Liver (tissue), 7 donors: ENCODE measurements at regions not wholly inside any gene's neighbourhood (a gene's known extent, or its start where the extent isn't known, plus 50 kb on each side); places are given as distances from the start of the nearest gene placed in this dataset.

Experiments used
- DNase-seq: peaks from one replicate; pipeline ENCODE4 v3.0.0-alpha.2; 2017; ENCODE audit warnings: low spot score
- H3K27ac ChIP-seq, 2 donors: one replicate each; pipeline ENCODE4 v1.7.0; 2013; ENCODE audit warnings: inconsistent platforms in 2 of 2, low read length in 2 of 2, control low read depth in 1 of 2, low read depth in 1 of 2, mild to moderate bottlenecking in 1 of 2
- H3K27me3 ChIP-seq, 4 donors: one replicate each; pipeline versions ENCODE4 v1.6.1 to v1.7.0; 2013; ENCODE audit warnings: low read length in 3 of 4, inconsistent platforms in 1 of 4, mild to moderate bottlenecking in 1 of 4, moderate library complexity in 1 of 4; ENCODE audit not compliant: control insufficient read depth in 4 of 4, insufficient read depth in 4 of 4
- H3K36me3 ChIP-seq, 4 donors: one replicate each; pipeline versions ENCODE4 v1.6.1 to v1.7.0; 2013; ENCODE audit warnings: low read length in 3 of 4, mild to moderate bottlenecking in 3 of 4, low read depth in 1 of 4, moderate library complexity in 1 of 4; ENCODE audit not compliant: control insufficient read depth in 4 of 4, insufficient read depth in 3 of 4
- H3K4me1 ChIP-seq, 4 donors: one replicate each; pipeline versions ENCODE4 v1.6.1 to v1.7.0; 2013; ENCODE audit warnings: low read length in 3 of 4, mild to moderate bottlenecking in 3 of 4, moderate library complexity in 1 of 4; ENCODE audit not compliant: control insufficient read depth in 4 of 4, insufficient read depth in 4 of 4
- H3K4me3 ChIP-seq, 3 donors: one replicate each; pipeline versions ENCODE4 v1.6.1 to v1.7.0; 2013; ENCODE audit warnings: low read length in 3 of 3, control low read depth in 1 of 3, low read depth in 1 of 3, mild to moderate bottlenecking in 1 of 3
- H3K9ac ChIP-seq, 2 donors: one replicate each; pipeline ENCODE4 v1.7.0; 2013; ENCODE audit warnings: low read length in 2 of 2, mild to moderate bottlenecking in 2 of 2, moderate library complexity in 2 of 2, control low read depth in 1 of 2, low read depth in 1 of 2
- H3K9me3 ChIP-seq, 4 donors: one replicate each; pipeline versions ENCODE4 v1.6.1 to v1.7.0; 2013; ENCODE audit warnings: low read length in 3 of 4; ENCODE audit not compliant: control insufficient read depth in 4 of 4
- ATF3 ChIP-seq: IDR thresholded peaks from 2 replicates; pipeline ENCODE4 v1.6.1; 2016; ENCODE audit warnings: antibody characterized with exemption
- FOXA2 ChIP-seq: IDR thresholded peaks from 2 replicates; pipeline ENCODE4 v1.6.1; 2016; ENCODE audit warnings: antibody characterized with exemption
- HNF4A ChIP-seq, 2 donors: conservative IDR thresholded peaks; 2 replicates each; pipeline ENCODE4 v1.6.1; 2016; ENCODE audit warnings: antibody characterized with exemption in 2 of 2, mild to moderate bottlenecking in 2 of 2
- JUND ChIP-seq, 2 donors: IDR thresholded peaks; 2 replicates each; pipeline ENCODE4 v1.6.1; 2016; ENCODE audit warnings: antibody characterized with exemption in 2 of 2
- MAX ChIP-seq: IDR thresholded peaks from 2 replicates; pipeline ENCODE4 v1.6.1; 2016; ENCODE audit warnings: antibody characterized with exemption
- RAD21 ChIP-seq, 2 donors: IDR thresholded peaks; 2 replicates each; pipeline ENCODE4 v1.6.1; 2016; ENCODE audit warnings: antibody characterized with exemption in 2 of 2, mild to moderate bottlenecking in 2 of 2
- REST ChIP-seq: IDR thresholded peaks from 2 replicates; pipeline ENCODE4 v1.6.1; 2016; ENCODE audit warnings: antibody characterized with exemption, mild to moderate bottlenecking
- RXRA ChIP-seq, 2 donors: IDR thresholded peaks; 2 replicates each; pipeline ENCODE4 v1.6.1; 2017 to 2018; ENCODE audit warnings: antibody characterized with exemption in 2 of 2, mild to moderate bottlenecking in 1 of 2
- SP1 ChIP-seq: IDR thresholded peaks from 2 replicates; pipeline ENCODE4 v1.6.1; 2018; ENCODE audit warnings: antibody characterized with exemption, mild to moderate bottlenecking
- TAF1 ChIP-seq: conservative IDR thresholded peaks from 2 replicates; pipeline ENCODE4 v1.6.1; 2016; ENCODE audit warnings: antibody characterized with exemption, mild to moderate bottlenecking
- YY1 ChIP-seq: IDR thresholded peaks from 2 replicates; pipeline ENCODE4 v1.6.1; 2016; ENCODE audit warnings: antibody characterized with exemption, mild to moderate bottlenecking
- WGBS: extraction: QIAGEN DNeasy Blood & Tissue Kit; methylation state at CpG from one replicate; pipeline ENCODE4 v1.1.7; 2013; 5-methylcytosine and 5-hydroxymethylcytosine counted together
- donor health status: healthy.
- donor health status: healthy.
- donor health status: healthy.
- donor health status: healthy.

GRCh38 chr6:139427199-139427598, 52.8 kb upstream of the CITED2 start:
- DNase-seq, result no peak
- Histone ChIP-seq H3K9me3 (peaks cover 0 to 2% (median 0%) of the 10 kb centered on the region in 4 donors), H3K27me3 (no peaks in the 10 kb centered on the region), H3K4me1 (no peaks in the 10 kb centered on the region), H3K4me3 (no peak overlapping the region), H3K36me3 (no peaks in the 10 kb centered on the region), H3K27ac (no peak overlapping the region), H3K9ac (no peak overlapping the region)
- no peak for TF ChIP-seq SP1

GRCh38 chr6:139426795-139427194, 52.3 kb upstream of the CITED2 start:
- 90% methylated on average over 9 of the region's 9 CpGs for WGBS
- H3K9ac ChIP-seq, result no peak overlapping the region
- no peaks in the 10 kb centered on the region for H3K36me3 ChIP-seq
- peak; percentile 57 for DNase-seq
- H3K9me3 ChIP-seq, result peaks cover 0 to 2% (median 0%) of the 10 kb centered on the region in 4 donors
- no peak overlapping the region for H3K4me3 ChIP-seq
- TF ChIP-seq RAD21 (IDR thresholded peaks at IDR 0.05), result no peak
- TF ChIP-seq ATF3, result no peak
- TF ChIP-seq JUND (IDR thresholded peaks at IDR 0.05), result no peak
- TF ChIP-seq HNF4A (conservative IDR thresholded peaks at IDR 0.05), result no peak
- TF ChIP-seq REST, result no peak
- TF ChIP-seq RXRA (IDR thresholded peaks at IDR 0.05), result no peak
- no peak for TF ChIP-seq FOXA2
- no peak for TF ChIP-seq YY1
- TF ChIP-seq MAX, result no peak
- no peak for TF ChIP-seq TAF1
- no peaks in the 10 kb centered on the region for H3K4me1 ChIP-seq
- H3K27me3 ChIP-seq, result no peaks in the 10 kb centered on the region
- no peak overlapping the region for H3K27ac ChIP-seq

GRCh38 chr6:139425780-139426179, 51.3 kb upstream of the CITED2 start:
- Histone ChIP-seq H3K36me3 (no peaks in the 10 kb centered on the region), H3K27ac (no peak overlapping the region), H3K4me1 (no peaks in the 10 kb centered on the region), H3K9ac (no peak overlapping the region), H3K4me3 (no peak overlapping the region), H3K9me3 (no peaks in the 10 kb centered on the region), H3K27me3 (no peaks in the 10 kb centered on the region)
- TF ChIP-seq MAX (no peak), TAF1 (no peak), REST (no peak), HNF4A (conservative IDR thresholded peaks at IDR 0.05) (no peak), JUND (IDR thresholded peaks at IDR 0.05) (no peak)
- DNase-seq, result no peak
- 75% methylated on average over 2 of the region's 2 CpGs for WGBS
